ENCODE measurements at regions not wholly inside any gene's neighbourhood (a gene's known extent, or its start where the extent isn't known, plus 50 kb on each side); places are given as distances from the start of the nearest gene placed in this dataset.
"Not testable (repeated sequence)": the region's sequence is repeated elsewhere in the genome, so short reads cannot be mapped to it uniquely, and the experiment has no call there.

- no peak for DNase-seq (ENCODE audit: low read depth, low spot score)
Observed at GRCh38 chr7:68971634-68972340, 626.5 kb upstream of the AUTS2 start.

- no peak for DNase-seq (ENCODE audit: low read depth, low spot score)
Observed at GRCh38 chr7:68977385-68978055, 620.8 kb upstream of the AUTS2 start.

GRCh38 chr7:68978710-68979109 lies 619.6 kb upstream of the AUTS2 start:
- DNase-seq (ENCODE audit: low read depth, low spot score) = no peak

GRCh38 chr7:68980011-68980410 lies 618.3 kb upstream of the AUTS2 start:
- DNase-seq (ENCODE audit: low read depth, low spot score) = no peak

- not testable (repeated sequence) for DNase-seq (ENCODE audit: low read depth, low spot score)
Observed at GRCh38 chr7:68980432-68980831, 617.8 kb upstream of the AUTS2 start.

- no peak for DNase-seq (ENCODE audit: low read depth, low spot score)
Observed at GRCh38 chr7:68984306-68984705, 614.0 kb upstream of the AUTS2 start.

GRCh38 chr7:68994841-68995240 lies 603.4 kb upstream of the AUTS2 start:
- no peak for DNase-seq (ENCODE audit: low read depth, low spot score)

- DNase-seq (ENCODE audit: low read depth, low spot score) = no peak
Observed at GRCh38 chr7:68998136-68998535, 600.1 kb upstream of the AUTS2 start.

GRCh38 chr7:69002416-69002815 lies 595.9 kb upstream of the AUTS2 start:
- DNase-seq (ENCODE audit: low read depth, low spot score) = no peak

- no peak for DNase-seq (ENCODE audit: low read depth, low spot score)
Observed at GRCh38 chr7:69012149-69012548, 586.1 kb upstream of the AUTS2 start.

- DNase-seq (ENCODE audit: low read depth, low spot score) = no peak
Observed at GRCh38 chr7:69017208-69017607, 581.1 kb upstream of the AUTS2 start.

GRCh38 chr7:69018200-69018599 lies 580.1 kb upstream of the AUTS2 start:
- DNase-seq (ENCODE audit: low read depth, low spot score) = no peak

- no peak for DNase-seq (ENCODE audit: low read depth, low spot score)
Observed at GRCh38 chr7:69019437-69019836, 578.8 kb upstream of the AUTS2 start.

- no peak for DNase-seq (ENCODE audit: low read depth, low spot score)
Observed at GRCh38 chr7:69020536-69020935, 577.7 kb upstream of the AUTS2 start.

GRCh38 chr7:69025249-69025648 lies 573.0 kb upstream of the AUTS2 start:
- no peak for DNase-seq (ENCODE audit: low read depth, low spot score)

- no peak for DNase-seq (ENCODE audit: low read depth, low spot score)
Observed at GRCh38 chr7:69032848-69033247, 565.4 kb upstream of the AUTS2 start.

GRCh38 chr7:69035826-69036225 lies 562.4 kb upstream of the AUTS2 start:
- DNase-seq (ENCODE audit: low read depth, low spot score) = no peak

GRCh38 chr7:69036301-69036700 lies 562.0 kb upstream of the AUTS2 start:
- no peak for DNase-seq (ENCODE audit: low read depth, low spot score)

- no peak for DNase-seq (ENCODE audit: low read depth, low spot score)
Observed at GRCh38 chr7:69038915-69039314, 559.4 kb upstream of the AUTS2 start.

- DNase-seq (ENCODE audit: low read depth, low spot score) = no peak
Observed at GRCh38 chr7:69042138-69042537, 556.1 kb upstream of the AUTS2 start.

- DNase-seq (ENCODE audit: low read depth, low spot score) = no peak
Observed at GRCh38 chr7:69047151-69047754, 551.0 kb upstream of the AUTS2 start.

- no peak for DNase-seq (ENCODE audit: low read depth, low spot score)
Observed at GRCh38 chr7:69049326-69049725, 548.9 kb upstream of the AUTS2 start.

- DNase-seq (ENCODE audit: low read depth, low spot score) = no peak
Observed at GRCh38 chr7:69052447-69052846, 545.8 kb upstream of the AUTS2 start.

All from activated naive CD8-positive, alpha-beta T cell treated with anti-CD3 and anti-CD28 coated beads, Interleukin-2, amount 50 U/mL, for 16 hours (primary cell).